ENCODE measurements at regions not wholly inside any gene's neighbourhood (a gene's known extent, or its start where the extent isn't known, plus 50 kb on each side); places are given as distances from the start of the nearest gene placed in this dataset.

GRCh38 chr22:22090650-22091399 lies 108.2 kb upstream of the TOP3B start:
- peaks cover 66% of the 10 kb centered on the region for H3K27me3 Mint-ChIP-seq
- Histone ChIP-seq H3K27ac (ENCODE audit: low read depth in 1 of 2, low read length in 2 of 2) (no peak overlapping the region), H3K4me3 (ENCODE audit: low read length) (no peak overlapping the region), H3K9me3 (ENCODE audit: control insufficient read depth in 1 of 2, insufficient read depth in 1 of 2, low read length in 2 of 2) (no peaks in the 10 kb centered on the region), H3K4me1 (ENCODE audit: insufficient read depth, low read length) (no peaks in the 10 kb centered on the region), H3K36me3 (ENCODE audit: insufficient read depth, low read length) (no peaks in the 10 kb centered on the region), H3K27me3 (ENCODE audit: control insufficient read depth in 1 of 2, insufficient read depth in 2 of 2, low read length in 2 of 2) (peaks cover 13 to 16% of the 10 kb centered on the region in 2 experiments)
- H3K4me3 Mint-ChIP-seq, result no peak overlapping the region
- CTCF ChIA-PET, result no interaction called here
- H3K36me3 Mint-ChIP-seq (ENCODE audit: low read depth), result no peaks in the 10 kb centered on the region
- no peaks in the 10 kb centered on the region for H3K9me3 Mint-ChIP-seq
- intact Hi-C loops (cut with DNase I, micrococcal nuclease), result no loop called here
- H3K27ac Mint-ChIP-seq, result no peak overlapping the region
- POLR2A ChIA-PET, result no interaction called here
- no peaks in the 10 kb centered on the region for H3K4me1 Mint-ChIP-seq (ENCODE audit: low read depth)
- ATAC-seq (ENCODE audit: poor library complexity) (no peak), DNase-seq (no peak)
- no peak for TF ChIP-seq CTCF (IDR thresholded peaks at IDR 0.05)

- Histone ChIP-seq H3K36me3 (ENCODE audit: insufficient read depth, low read length) (no peaks in the 10 kb centered on the region), H3K9me3 (ENCODE audit: control insufficient read depth in 1 of 2, insufficient read depth in 1 of 2, low read length in 2 of 2) (no peaks in the 10 kb centered on the region), H3K27me3 (ENCODE audit: control insufficient read depth in 1 of 2, insufficient read depth in 2 of 2, low read length in 2 of 2) (peaks cover 7 to 16% of the 10 kb centered on the region in 2 experiments), H3K4me3 (ENCODE audit: low read length) (no peak overlapping the region), H3K27ac (ENCODE audit: low read depth in 1 of 2, low read length in 2 of 2) (no peak overlapping the region), H3K4me1 (ENCODE audit: insufficient read depth, low read length) (no peaks in the 10 kb centered on the region)
- Mint-ChIP-seq H3K27ac (no peak overlapping the region), H3K27me3 (peaks cover 61% of the 10 kb centered on the region), H3K9me3 (no peaks in the 10 kb centered on the region), H3K36me3 (ENCODE audit: low read depth) (no peaks in the 10 kb centered on the region), H3K4me1 (ENCODE audit: low read depth) (no peaks in the 10 kb centered on the region), H3K4me3 (no peak overlapping the region)
- intact Hi-C loops (cut with DNase I, micrococcal nuclease), result no loop called here
- ATAC-seq (ENCODE audit: poor library complexity), result no peak
- TF ChIP-seq CTCF (IDR thresholded peaks at IDR 0.05), result no peak
- ChIA-PET CTCF (no interaction called here), POLR2A (no interaction called here)
- no peak for DNase-seq
Observed at GRCh38 chr22:22089459-22090308, 107.1 kb upstream of the TOP3B start.

DNA sequence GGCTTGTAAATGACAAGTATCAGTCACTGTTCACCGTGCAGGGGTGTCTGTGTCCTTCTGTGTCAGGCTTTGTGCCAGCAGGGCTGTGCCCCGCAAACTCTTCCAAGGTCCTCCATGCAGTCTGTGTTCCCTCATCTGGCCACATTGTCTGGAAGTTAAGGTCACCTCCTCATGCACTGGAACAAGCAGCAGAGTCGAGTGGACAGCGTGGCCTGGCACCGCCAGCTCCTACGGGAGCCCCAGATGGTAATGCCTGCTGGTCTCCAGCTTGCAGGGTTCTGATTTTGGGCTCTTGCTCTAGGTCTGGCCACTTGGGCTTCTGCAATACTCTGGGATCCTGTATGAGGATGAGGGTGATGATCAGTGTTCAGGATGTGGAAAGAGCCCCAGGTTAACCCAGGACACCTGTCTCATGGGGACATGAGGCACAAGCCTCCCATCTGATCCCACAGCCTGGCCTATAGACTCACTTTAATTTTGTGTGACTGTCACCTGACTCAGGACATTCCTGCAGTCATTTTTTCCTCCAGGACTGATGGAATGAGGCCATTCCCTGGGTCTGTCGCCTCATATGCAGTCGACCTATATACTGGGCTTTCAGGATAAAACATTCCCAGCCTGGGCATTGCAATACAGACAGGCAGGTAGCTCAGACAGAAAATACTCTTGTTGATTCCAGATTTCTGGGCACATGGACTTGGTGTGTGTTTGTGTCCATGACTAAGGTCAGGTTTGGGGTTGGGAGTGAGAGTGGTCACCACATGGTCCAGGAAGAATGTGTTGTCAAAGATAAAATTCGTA lies 106.3 kb upstream of the TOP3B start:
- Histone ChIP-seq H3K4me1 (ENCODE audit: insufficient read depth, low read length) (no peaks in the 10 kb centered on the region), H3K27me3 (ENCODE audit: control insufficient read depth in 1 of 2, insufficient read depth in 2 of 2, low read length in 2 of 2) (peaks cover 6 to 16% of the 10 kb centered on the region in 2 experiments), H3K9me3 (ENCODE audit: control insufficient read depth in 1 of 2, insufficient read depth in 1 of 2, low read length in 2 of 2) (no peaks in the 10 kb centered on the region), H3K27ac (ENCODE audit: low read depth in 1 of 2, low read length in 2 of 2) (no peak overlapping the region), H3K36me3 (ENCODE audit: insufficient read depth, low read length) (no peaks in the 10 kb centered on the region), H3K4me3 (ENCODE audit: low read length) (no peak overlapping the region)
- Mint-ChIP-seq H3K4me3 (no peak overlapping the region), H3K4me1 (ENCODE audit: low read depth) (no peaks in the 10 kb centered on the region), H3K36me3 (ENCODE audit: low read depth) (no peaks in the 10 kb centered on the region), H3K27ac (no peak overlapping the region), H3K27me3 (peaks cover 56% of the 10 kb centered on the region), H3K9me3 (no peaks in the 10 kb centered on the region)
- no peak for TF ChIP-seq CTCF (IDR thresholded peaks at IDR 0.05)
- ATAC-seq (ENCODE audit: poor library complexity) (no peak), DNase-seq (no peak)
- POLR2A ChIA-PET, result no interaction called here
- intact Hi-C loops (cut with DNase I, micrococcal nuclease), result no loop called here
- CTCF ChIA-PET, result no interaction called here

All from CD4-positive, alpha-beta T cell (primary cell).